Activated T-helper 17 cell treated with anti-CD3 and anti-CD28 coated beads, Interleukin-2, amount 50 U/mL, for 72 hours (primary cell): ENCODE measurements at regions not wholly inside any gene's neighbourhood (a gene's known extent, or its start where the extent isn't known, plus 50 kb on each side); places are given as distances from the start of the nearest gene placed in this dataset.

ENCODE experiments used
- ATAC-seq: fragments of 150-1000 bp; cut with Tn5 transposase; replicated peaks from 2 replicates; pipeline ENCODE4 v1.10.0; 2021; ENCODE audit warnings: mild to moderate bottlenecking, moderate library complexity
- H3K27ac Mint-ChIP-seq: one replicate; pipeline ENCODE4 v1.8.0; 2022; ENCODE audit warnings: mixed read lengths
- H3K27me3 Mint-ChIP-seq: one replicate; pipeline ENCODE4 v1.8.0; 2022; ENCODE audit warnings: mixed read lengths
- H3K36me3 Mint-ChIP-seq: one replicate; pipeline ENCODE4 v1.8.0; 2022; ENCODE audit warnings: low read depth, mild to moderate bottlenecking, mixed read lengths
- H3K4me1 Mint-ChIP-seq: one replicate; pipeline ENCODE4 v1.8.0; 2022; ENCODE audit warnings: mixed read lengths
- H3K4me3 Mint-ChIP-seq: one replicate; pipeline ENCODE4 v1.8.0; 2022; ENCODE audit warnings: mild to moderate bottlenecking, mixed read lengths
- H3K9me3 Mint-ChIP-seq: one replicate; pipeline ENCODE4 v1.8.0; 2022; ENCODE audit warnings: mixed read lengths

GRCh38 chr12:114998118-114998749 lies 314.3 kb upstream of the TBX3 start:
- Mint-ChIP-seq H3K4me1 (no peaks in the 10 kb centered on the region), H3K9me3 (peaks cover 12% of the 10 kb centered on the region), H3K27me3 (peaks cover 3% of the 10 kb centered on the region), H3K27ac (no peak overlapping the region), H3K36me3 (no peaks in the 10 kb centered on the region), H3K4me3 (no peak overlapping the region)
- no peak for ATAC-seq

GRCh38 chr12:114996382-114996781 lies 312.4 kb upstream of the TBX3 start:
- peaks cover 12% of the 10 kb centered on the region for H3K9me3 Mint-ChIP-seq
- ATAC-seq, result no peak

GRCh38 chr12:114995891-114996290 lies 311.9 kb upstream of the TBX3 start:
- ATAC-seq, result no peak
- Mint-ChIP-seq H3K9me3 (peaks cover 12% of the 10 kb centered on the region), H3K27ac (no peak overlapping the region), H3K4me3 (no peak overlapping the region), H3K27me3 (no peaks in the 10 kb centered on the region), H3K36me3 (no peaks in the 10 kb centered on the region), H3K4me1 (no peaks in the 10 kb centered on the region)

More at GRCh38 chr12:114996382-114996781, 312.4 kb upstream of the TBX3 start:
- no peaks in the 10 kb centered on the region for H3K4me1 Mint-ChIP-seq
- no peak overlapping the region for H3K27ac Mint-ChIP-seq
- H3K36me3 Mint-ChIP-seq, result no peaks in the 10 kb centered on the region
- no peaks in the 10 kb centered on the region for H3K27me3 Mint-ChIP-seq
- H3K4me3 Mint-ChIP-seq, result no peak overlapping the region

- no peak for ATAC-seq
- Mint-ChIP-seq H3K4me3 (no peak overlapping the region), H3K4me1 (no peaks in the 10 kb centered on the region), H3K9me3 (peaks cover 13% of the 10 kb centered on the region), H3K36me3 (no peaks in the 10 kb centered on the region), H3K27me3 (no peaks in the 10 kb centered on the region), H3K27ac (no peak overlapping the region)
Measured at GRCh38 chr12:114993165-114993564, 309.2 kb upstream of the TBX3 start.

- H3K4me3 Mint-ChIP-seq, result no peak overlapping the region
- H3K4me1 Mint-ChIP-seq, result no peaks in the 10 kb centered on the region
- no peaks in the 10 kb centered on the region for H3K27me3 Mint-ChIP-seq
Measured at GRCh38 chr12:114992443-114992842, 308.5 kb upstream of the TBX3 start.

GRCh38 chr12:114990381-114990780 lies 306.4 kb upstream of the TBX3 start:
- no peaks in the 10 kb centered on the region for H3K4me1 Mint-ChIP-seq
- ATAC-seq, result no peak
- no peak overlapping the region for H3K4me3 Mint-ChIP-seq

More at GRCh38 chr12:114992443-114992842, 308.5 kb upstream of the TBX3 start:
- no peaks in the 10 kb centered on the region for H3K36me3 Mint-ChIP-seq
- H3K9me3 Mint-ChIP-seq, result peaks cover 13% of the 10 kb centered on the region
- no peak overlapping the region for H3K27ac Mint-ChIP-seq
- no peak for ATAC-seq

GRCh38 chr12:114986849-114987248 lies 302.9 kb upstream of the TBX3 start:
- Mint-ChIP-seq H3K4me1 (no peaks in the 10 kb centered on the region), H3K27me3 (no peaks in the 10 kb centered on the region), H3K4me3 (no peak overlapping the region), H3K9me3 (peaks cover 11% of the 10 kb centered on the region), H3K36me3 (no peaks in the 10 kb centered on the region), H3K27ac (no peak overlapping the region)
- ATAC-seq, result no peak

More at GRCh38 chr12:114990381-114990780, 306.4 kb upstream of the TBX3 start:
- peaks cover 11% of the 10 kb centered on the region for H3K9me3 Mint-ChIP-seq
- H3K36me3 Mint-ChIP-seq, result no peaks in the 10 kb centered on the region
- H3K27me3 Mint-ChIP-seq, result no peaks in the 10 kb centered on the region
- no peak overlapping the region for H3K27ac Mint-ChIP-seq

GRCh38 chr12:114986178-114986714 lies 302.3 kb upstream of the TBX3 start:
- Mint-ChIP-seq H3K27ac (no peak overlapping the region), H3K9me3 (peaks cover 11% of the 10 kb centered on the region), H3K27me3 (no peaks in the 10 kb centered on the region), H3K36me3 (no peaks in the 10 kb centered on the region), H3K4me1 (no peaks in the 10 kb centered on the region), H3K4me3 (no peak overlapping the region)
- no peak for ATAC-seq

- no peak overlapping the region for H3K4me3 Mint-ChIP-seq
- H3K9me3 Mint-ChIP-seq, result peaks cover 6% of the 10 kb centered on the region
- no peak overlapping the region for H3K27ac Mint-ChIP-seq
- H3K36me3 Mint-ChIP-seq, result no peaks in the 10 kb centered on the region
- H3K4me1 Mint-ChIP-seq, result no peaks in the 10 kb centered on the region
- no peaks in the 10 kb centered on the region for H3K27me3 Mint-ChIP-seq
- no peak for ATAC-seq
Measured at GRCh38 chr12:114984634-114985061, 300.7 kb upstream of the TBX3 start.

GRCh38 chr12:114982760-114983159 lies 298.8 kb upstream of the TBX3 start:
- H3K9me3 Mint-ChIP-seq, result peaks cover 13% of the 10 kb centered on the region
- no peak overlapping the region for H3K4me3 Mint-ChIP-seq
- no peak for ATAC-seq
- H3K27me3 Mint-ChIP-seq, result no peaks in the 10 kb centered on the region
- no peaks in the 10 kb centered on the region for H3K36me3 Mint-ChIP-seq
- H3K27ac Mint-ChIP-seq, result no peak overlapping the region
- H3K4me1 Mint-ChIP-seq, result no peaks in the 10 kb centered on the region

- Mint-ChIP-seq H3K4me1 (no peaks in the 10 kb centered on the region), H3K4me3 (no peak overlapping the region), H3K27ac (no peak overlapping the region), H3K27me3 (no peaks in the 10 kb centered on the region), H3K36me3 (no peaks in the 10 kb centered on the region), H3K9me3 (peaks cover 10% of the 10 kb centered on the region)
- ATAC-seq, result no peak
Measured at GRCh38 chr12:114981036-114981435, 297.1 kb upstream of the TBX3 start.

- H3K27me3 Mint-ChIP-seq, result no peaks in the 10 kb centered on the region
- ATAC-seq, result no peak
- H3K4me3 Mint-ChIP-seq, result no peak overlapping the region
- H3K27ac Mint-ChIP-seq, result no peak overlapping the region
- no peaks in the 10 kb centered on the region for H3K4me1 Mint-ChIP-seq
- peaks cover 20% of the 10 kb centered on the region for H3K9me3 Mint-ChIP-seq
- no peaks in the 10 kb centered on the region for H3K36me3 Mint-ChIP-seq
Measured at GRCh38 chr12:114976959-114977358, 293.0 kb upstream of the TBX3 start.

GRCh38 chr12:114976372-114976771 lies 292.4 kb upstream of the TBX3 start:
- Mint-ChIP-seq H3K9me3 (peaks cover 20% of the 10 kb centered on the region), H3K27ac (no peak overlapping the region), H3K4me3 (no peak overlapping the region), H3K36me3 (no peaks in the 10 kb centered on the region), H3K4me1 (no peaks in the 10 kb centered on the region), H3K27me3 (no peaks in the 10 kb centered on the region)
- ATAC-seq, result no peak

- Mint-ChIP-seq H3K36me3 (no peaks in the 10 kb centered on the region), H3K9me3 (peaks cover 21% of the 10 kb centered on the region), H3K27me3 (no peaks in the 10 kb centered on the region), H3K4me1 (no peaks in the 10 kb centered on the region), H3K27ac (no peak overlapping the region), H3K4me3 (no peak overlapping the region)
- no peak for ATAC-seq
Measured at GRCh38 chr12:114975640-114976310, 291.8 kb upstream of the TBX3 start.
